Nephron progenitor cell (in vitro differentiated cells): ENCODE measurements at regions not wholly inside any gene's neighbourhood (a gene's known extent, or its start where the extent isn't known, plus 50 kb on each side); places are given as distances from the start of the nearest gene placed in this dataset.

Experiments used
- DNase-seq: peaks from one replicate; pipeline ENCODE4 v3.0.0; 2021
- H3K27ac Mint-ChIP-seq: 2 replicates; pipeline ENCODE4 v1.8.0; 2021; ENCODE audit warnings: mild to moderate bottlenecking, moderate library complexity, mixed read lengths
- H3K27me3 Mint-ChIP-seq: 2 replicates; pipeline ENCODE4 v1.8.0; 2021; ENCODE audit warnings: mild to moderate bottlenecking, low read depth, mixed read lengths; ENCODE audit not compliant: poor library complexity
- H3K36me3 Mint-ChIP-seq: 2 replicates; pipeline ENCODE4 v1.8.0; 2021; ENCODE audit warnings: low read depth, mixed read lengths
- H3K4me1 Mint-ChIP-seq: 2 replicates; pipeline ENCODE4 v1.8.0; 2021; ENCODE audit warnings: mixed read lengths
- H3K4me3 Mint-ChIP-seq: 2 replicates; pipeline ENCODE4 v1.8.0; 2021; ENCODE audit warnings: mild to moderate bottlenecking, moderate library complexity, mixed read lengths
- H3K9me3 Mint-ChIP-seq: 2 replicates; pipeline ENCODE4 v1.8.0; 2021; ENCODE audit warnings: mild to moderate bottlenecking, moderate library complexity, mixed read lengths
- CTCF ChIP-seq: fragments of 200-600 bp; sonication (generic); IDR thresholded peaks from 2 replicates; pipeline ENCODE4 v1.5.0; 2021; ENCODE audit warnings: antibody characterized with exemption

GRCh38 chr2:220857368-220857767 lies 714.7 kb downstream of the EPHA4 start:
- H3K9me3 Mint-ChIP-seq = no peaks in the 10 kb centered on the region
- no peaks in the 10 kb centered on the region for H3K36me3 Mint-ChIP-seq
- H3K27me3 Mint-ChIP-seq = no peaks in the 10 kb centered on the region
- H3K4me3 Mint-ChIP-seq = no peak overlapping the region
- no peak for DNase-seq
- no peak overlapping the region for H3K27ac Mint-ChIP-seq
- H3K4me1 Mint-ChIP-seq = peaks cover 16% of the 10 kb centered on the region
- TF ChIP-seq CTCF = no peak

DNA sequence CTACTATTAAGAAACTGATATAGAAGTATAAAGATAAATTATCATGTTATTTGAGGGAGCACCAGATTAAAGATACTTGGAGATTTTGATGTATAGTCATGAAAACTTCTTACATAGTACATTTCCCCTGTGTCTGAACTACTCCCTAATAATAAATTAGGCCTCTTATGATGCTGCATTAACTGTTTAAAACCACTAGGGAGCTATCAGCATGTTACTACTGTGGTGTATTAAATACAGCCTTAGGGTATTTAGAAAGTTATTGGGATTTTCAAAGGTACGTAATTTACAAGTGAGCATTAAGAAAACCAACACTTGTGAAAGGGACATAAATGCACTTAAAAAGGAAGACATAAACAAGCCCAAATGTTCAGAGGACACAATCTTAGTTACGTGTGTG lies 714.0 kb downstream of the EPHA4 start:
- DNase-seq = no peak
- TF ChIP-seq CTCF = no peak
- no peaks in the 10 kb centered on the region for H3K36me3 Mint-ChIP-seq
- H3K4me3 Mint-ChIP-seq = no peak overlapping the region
- H3K27me3 Mint-ChIP-seq = no peaks in the 10 kb centered on the region
- no peak overlapping the region for H3K27ac Mint-ChIP-seq
- peaks cover 16% of the 10 kb centered on the region for H3K4me1 Mint-ChIP-seq
- no peaks in the 10 kb centered on the region for H3K9me3 Mint-ChIP-seq

- no peak for TF ChIP-seq CTCF
- DNase-seq = no peak
- Mint-ChIP-seq H3K27me3 (no peaks in the 10 kb centered on the region), H3K9me3 (peaks cover 21% of the 10 kb centered on the region), H3K4me1 (peaks cover 19% of the 10 kb centered on the region), H3K36me3 (peaks cover 6% of the 10 kb centered on the region), H3K27ac (no peak overlapping the region), H3K4me3 (no peak overlapping the region)
Observed at GRCh38 chr2:220871909-220872308, 700.2 kb downstream of the EPHA4 start.

GRCh38 chr2:220876080-220876824 lies 695.9 kb downstream of the EPHA4 start:
- H3K36me3 Mint-ChIP-seq = peaks cover 6% of the 10 kb centered on the region
- H3K4me1 Mint-ChIP-seq = peaks cover 36% of the 10 kb centered on the region
- H3K27ac Mint-ChIP-seq = peak overlapping the region; percentile 81
- DNase-seq = no peak
- H3K4me3 Mint-ChIP-seq = no peak overlapping the region
- H3K9me3 Mint-ChIP-seq = peaks cover 18% of the 10 kb centered on the region
- H3K27me3 Mint-ChIP-seq = no peaks in the 10 kb centered on the region
- no peak for TF ChIP-seq CTCF

- Mint-ChIP-seq H3K27ac (no peak overlapping the region), H3K4me1 (peaks cover 40% of the 10 kb centered on the region), H3K36me3 (peaks cover 6% of the 10 kb centered on the region), H3K9me3 (peaks cover 18% of the 10 kb centered on the region), H3K4me3 (no peak overlapping the region), H3K27me3 (no peaks in the 10 kb centered on the region)
- DNase-seq = no peak
- no peak for TF ChIP-seq CTCF
Observed at GRCh38 chr2:220877491-220877890, 694.6 kb downstream of the EPHA4 start.

DNA sequence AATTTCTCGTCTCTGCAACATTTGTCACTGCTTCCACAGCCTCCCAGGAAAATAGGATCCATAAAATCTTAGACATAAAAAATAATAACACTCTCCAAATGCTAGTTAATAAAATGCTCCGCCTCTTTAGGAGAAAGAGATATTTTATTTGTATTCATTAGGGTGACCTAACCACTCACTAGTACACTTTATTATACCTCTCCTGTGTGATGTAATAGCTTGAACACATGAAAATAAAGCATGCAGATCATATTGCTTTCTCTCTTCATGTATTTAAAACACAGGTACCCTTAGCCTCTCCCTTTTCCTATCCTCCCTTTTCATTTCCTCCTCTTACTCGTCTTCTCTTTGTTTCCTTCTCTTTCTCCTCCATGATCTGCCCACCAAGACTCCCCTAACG lies 694.2 kb downstream of the EPHA4 start:
- no peak for DNase-seq
- peaks cover 6% of the 10 kb centered on the region for H3K36me3 Mint-ChIP-seq
- no peak for TF ChIP-seq CTCF
- H3K4me1 Mint-ChIP-seq = peaks cover 40% of the 10 kb centered on the region
- H3K9me3 Mint-ChIP-seq = peaks cover 18% of the 10 kb centered on the region
- H3K27ac Mint-ChIP-seq = no peak overlapping the region
- no peaks in the 10 kb centered on the region for H3K27me3 Mint-ChIP-seq
- no peak overlapping the region for H3K4me3 Mint-ChIP-seq
